HL-60 (cell line): ENCODE measurements at regions not wholly inside any gene's neighbourhood (a gene's known extent, or its start where the extent isn't known, plus 50 kb on each side); places are given as distances from the start of the nearest gene placed in this dataset.

Experiments used
- CTCF ChIP-seq: IDR thresholded peaks from one replicate; pipeline ENCODE4 v1.5.1; 2011; ENCODE audit warnings: low read length, control low read depth, inconsistent platforms; ENCODE audit not compliant: insufficient read depth
- GABPA ChIP-seq: IDR thresholded peaks from 2 replicates; pipeline ENCODE4 v1.6.1; 2012; ENCODE audit warnings: low read depth
- POLR2AphosphoS5 ChIP-seq: IDR thresholded peaks from 2 replicates; pipeline ENCODE4 v1.6.1; 2012; ENCODE audit warnings: low read depth
- SPI1 ChIP-seq: IDR thresholded peaks from 2 replicates; pipeline ENCODE4 v1.6.1; 2012; ENCODE audit warnings: low read depth, mild to moderate bottlenecking, borderline replicate concordance

- no peak for TF ChIP-seq CTCF
- no peak for TF ChIP-seq POLR2AphosphoS5
- TF ChIP-seq SPI1: no peak
- TF ChIP-seq GABPA: no peak
Observed at GRCh38 chr22:19593991-19594569, 69.9 kb upstream of the CLDN5 start.
